GM20431 (cell line): ENCODE measurements at regions not wholly inside any gene's neighbourhood (a gene's known extent, or its start where the extent isn't known, plus 50 kb on each side); places are given as distances from the start of the nearest gene placed in this dataset.

Experiments used
- in situ Hi-C: fragments of 300-500 bp; cut with MseI, MboI; formaldehyde crosslinking; loops from one replicate; pipeline ENCODE4 v1.15.0; 2020; ENCODE audit warnings: low sequenced_read_pairs; ENCODE audit not compliant: unreplicated experiment

DNA sequence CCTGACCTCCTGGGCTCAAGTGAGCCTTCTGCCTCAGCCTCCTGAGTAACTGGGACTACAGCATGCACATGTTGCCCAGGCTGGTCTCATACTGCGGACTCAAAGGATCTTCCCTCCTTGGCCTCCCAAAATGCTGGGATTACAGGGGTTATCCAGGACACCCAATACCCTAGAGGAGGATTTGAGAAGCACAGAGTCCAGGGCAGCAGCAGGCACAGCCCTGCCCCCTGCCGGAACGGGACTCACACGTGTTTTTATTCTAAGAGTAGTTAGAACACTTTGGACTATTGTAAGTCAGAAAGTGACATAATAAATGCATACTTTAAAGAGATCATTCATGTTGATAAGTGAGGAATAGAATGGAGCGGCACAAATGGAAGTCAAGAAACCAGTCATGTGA, 80.2 kb downstream of the C6orf118 start:
- in situ Hi-C loops = no loop called here

DNA sequence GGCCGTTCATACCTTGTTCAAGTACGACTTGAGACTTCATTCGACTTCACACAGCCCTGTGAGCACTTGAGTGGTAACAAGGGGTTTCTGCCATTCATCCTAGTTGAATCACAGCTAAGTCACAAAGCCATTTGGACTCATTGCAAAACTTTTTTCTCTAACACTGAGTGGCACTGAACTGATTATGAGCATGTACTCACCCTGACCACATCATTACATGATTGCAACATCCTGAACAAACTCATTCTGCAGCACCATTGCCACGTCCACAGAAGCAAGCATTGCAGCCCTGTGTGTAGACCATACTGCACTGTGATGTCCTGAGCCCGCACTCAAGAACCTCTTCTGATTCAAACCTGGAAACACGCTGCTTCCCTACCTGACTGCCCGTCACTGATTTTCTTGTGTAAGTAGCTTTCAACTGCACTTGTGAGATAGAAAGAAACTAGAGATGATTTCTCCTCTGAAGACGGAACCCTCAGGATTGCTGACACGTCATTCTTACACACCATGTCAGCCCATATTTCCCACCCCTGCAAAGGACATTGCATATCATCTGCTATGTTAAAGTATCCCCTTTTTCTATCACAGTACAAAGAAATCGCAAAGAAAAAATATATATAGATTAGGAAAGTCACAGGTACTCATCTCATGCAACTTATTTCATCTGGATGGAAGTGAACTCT, 81.6 kb downstream of the C6orf118 start:
- in situ Hi-C loops = no loop called here

DNA sequence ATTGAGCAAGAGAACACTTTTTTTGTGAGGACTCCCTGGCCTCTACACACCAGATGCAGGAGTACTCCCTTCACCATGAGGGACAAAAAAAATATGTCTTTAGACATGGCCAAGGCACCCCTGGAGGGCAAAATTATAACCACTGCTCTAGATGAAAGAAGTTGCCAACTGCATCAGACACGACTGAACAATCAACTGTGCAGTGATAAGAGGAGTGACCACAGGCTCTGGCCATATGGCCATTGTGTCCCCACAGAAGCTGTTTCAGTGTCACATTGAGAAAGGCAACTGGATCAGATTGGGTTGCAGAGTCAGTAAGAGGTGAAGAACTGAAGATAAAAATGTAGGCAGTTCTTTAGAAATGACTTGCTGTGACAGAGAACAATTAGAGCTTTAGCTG, 85.7 kb downstream of the C6orf118 start:
- in situ Hi-C loops = no loop called here

DNA sequence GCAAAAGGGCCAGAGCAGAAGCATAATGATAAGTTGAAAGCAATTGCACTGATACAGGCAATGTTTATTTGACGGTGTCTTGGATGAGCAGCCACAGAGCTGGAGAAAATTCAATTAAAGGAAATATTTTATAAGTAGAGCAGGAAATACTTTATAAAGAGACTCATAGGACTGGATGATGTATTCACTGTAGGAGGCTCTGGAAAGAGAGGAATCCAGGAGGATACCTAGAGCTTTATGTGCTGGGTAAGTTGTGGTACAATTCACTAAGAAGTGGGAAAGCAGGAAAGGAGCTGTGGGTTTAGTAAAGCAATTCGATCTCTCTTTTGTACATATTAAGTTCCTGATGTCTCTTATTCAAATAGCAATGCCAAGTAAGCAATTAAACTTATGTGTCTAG, 86.3 kb downstream of the C6orf118 start:
- in situ Hi-C loops = no loop called here

DNA sequence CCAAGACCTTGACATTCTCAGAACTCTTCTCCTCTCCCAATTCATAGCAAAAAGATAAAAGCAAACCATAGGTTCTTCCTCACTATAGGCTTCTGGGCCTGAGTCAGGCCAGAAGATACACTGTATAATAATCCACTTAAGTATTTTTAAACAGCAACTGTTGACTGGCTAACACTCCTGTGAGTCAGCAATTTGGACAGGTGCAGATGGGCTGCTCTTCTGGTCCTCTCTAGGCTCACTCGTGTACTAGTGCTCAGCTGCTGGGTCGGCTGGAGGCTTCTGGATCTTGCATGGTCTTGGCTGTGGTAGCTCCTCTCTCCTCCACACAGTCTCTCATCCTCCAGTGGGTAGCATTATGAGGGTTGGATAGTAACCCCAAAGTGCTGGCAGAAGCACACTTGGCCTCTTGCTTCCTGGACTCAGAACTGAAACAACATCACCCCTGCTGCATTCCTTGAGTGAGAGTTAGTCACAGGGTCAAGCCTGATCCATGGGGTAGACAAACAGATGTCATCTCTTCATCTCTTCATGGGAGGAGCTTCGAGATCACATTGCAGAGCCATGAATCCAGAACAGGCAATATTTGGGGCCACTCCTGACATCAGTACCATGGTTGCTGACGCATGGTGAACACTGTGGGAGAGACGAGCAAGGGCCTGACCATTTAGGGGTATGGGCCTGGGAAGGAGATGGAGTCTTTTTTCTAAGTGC, 86.9 kb downstream of the C6orf118 start:
- in situ Hi-C loops = no loop called here

DNA sequence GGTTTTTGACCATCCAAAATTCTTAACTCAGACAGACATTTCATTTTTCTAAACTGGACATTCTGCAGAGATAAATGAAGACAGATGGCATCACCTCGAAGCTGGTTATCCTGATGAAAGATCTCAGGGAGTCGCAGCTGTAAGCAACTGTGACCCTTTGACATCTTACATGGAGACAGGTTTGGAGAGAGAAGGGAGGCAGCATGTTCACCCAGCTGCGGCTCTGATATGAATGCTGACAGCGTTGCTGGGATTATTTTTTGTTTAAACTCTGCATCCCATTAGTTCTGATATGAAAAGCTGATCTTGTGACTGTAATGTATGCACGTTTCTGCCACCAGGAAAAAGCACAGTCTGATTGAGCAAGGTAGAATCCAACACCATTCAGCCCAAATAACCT, 89.4 kb downstream of the C6orf118 start:
- in situ Hi-C loops = no loop called here

DNA sequence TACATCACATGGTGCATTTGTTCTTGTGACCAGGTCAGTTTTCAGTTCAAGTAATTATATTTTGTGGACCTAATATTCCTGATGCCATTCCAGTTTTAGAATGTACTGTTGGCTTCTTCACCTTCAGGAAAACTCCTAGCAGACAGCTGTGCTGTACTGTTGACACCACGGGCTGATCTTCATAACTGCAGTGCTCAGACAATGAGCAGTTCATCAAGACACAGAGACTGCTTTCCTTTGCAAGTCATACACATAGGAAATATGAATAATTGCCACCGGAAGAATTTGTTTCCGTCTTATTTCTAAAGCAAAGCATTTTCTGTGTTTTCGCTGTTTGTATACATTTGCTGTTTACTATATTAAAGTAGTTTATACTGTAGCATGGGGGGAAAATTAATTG, 89.8 kb downstream of the C6orf118 start:
- in situ Hi-C loops = no loop called here

DNA sequence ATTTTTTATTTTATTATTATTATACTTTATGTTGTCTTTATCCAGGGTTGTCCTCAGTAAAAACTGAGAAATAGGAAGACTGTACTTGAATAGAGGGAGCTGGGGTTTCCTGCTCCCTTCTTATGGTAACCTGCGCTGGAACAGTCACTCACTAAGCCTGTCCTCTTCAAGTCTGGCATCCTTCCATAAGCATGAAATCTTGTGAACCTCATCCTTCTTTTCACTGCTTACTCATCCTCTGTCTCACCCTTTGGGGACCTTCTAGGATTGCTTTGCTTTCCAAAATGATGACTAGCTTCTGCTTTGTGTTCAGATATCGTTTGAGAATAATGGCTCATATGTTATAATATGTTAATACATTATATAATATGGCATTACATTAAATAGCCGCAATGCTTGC, 90.6 kb downstream of the C6orf118 start:
- in situ Hi-C loops = no loop called here

DNA sequence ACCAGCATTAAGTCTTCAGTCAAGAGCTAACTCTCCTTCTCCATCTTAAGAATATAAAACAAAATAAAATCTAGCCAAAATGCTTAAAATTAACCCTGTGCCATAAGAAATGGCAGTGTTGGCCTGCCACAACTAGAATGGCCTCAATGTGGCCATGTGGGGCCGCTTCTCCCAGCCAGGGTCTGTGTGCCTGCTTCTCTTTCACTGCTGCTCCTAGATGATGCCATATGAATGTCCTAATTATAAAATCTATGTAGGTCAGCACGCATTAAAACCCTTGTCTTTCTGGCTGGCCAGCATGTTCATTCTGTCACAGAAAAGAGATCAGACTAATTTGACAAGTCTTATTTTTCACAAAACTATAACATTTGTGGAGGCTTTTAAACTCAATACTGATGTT, 102.6 kb downstream of the C6orf118 start:
- in situ Hi-C loops = no loop called here

DNA sequence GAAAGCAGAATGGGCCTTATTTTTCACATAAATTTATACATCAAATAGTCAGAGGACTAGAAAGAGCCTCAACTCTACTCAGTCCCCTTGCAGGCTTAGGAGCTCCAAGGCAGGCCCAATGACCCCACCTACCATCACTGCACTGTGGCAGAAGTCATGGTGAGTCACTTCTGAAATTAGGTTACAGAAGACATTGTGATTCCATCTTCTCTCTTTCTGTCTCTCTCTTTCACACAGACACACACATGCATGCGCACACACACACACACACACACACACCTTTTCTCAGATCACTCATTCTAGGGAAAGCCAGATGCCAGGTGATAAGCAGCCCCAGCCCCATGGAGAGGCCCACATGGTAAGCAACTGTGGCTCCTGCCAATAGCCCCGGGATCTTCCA, 103.8 kb downstream of the C6orf118 start:
- in situ Hi-C loops = no loop called here

DNA sequence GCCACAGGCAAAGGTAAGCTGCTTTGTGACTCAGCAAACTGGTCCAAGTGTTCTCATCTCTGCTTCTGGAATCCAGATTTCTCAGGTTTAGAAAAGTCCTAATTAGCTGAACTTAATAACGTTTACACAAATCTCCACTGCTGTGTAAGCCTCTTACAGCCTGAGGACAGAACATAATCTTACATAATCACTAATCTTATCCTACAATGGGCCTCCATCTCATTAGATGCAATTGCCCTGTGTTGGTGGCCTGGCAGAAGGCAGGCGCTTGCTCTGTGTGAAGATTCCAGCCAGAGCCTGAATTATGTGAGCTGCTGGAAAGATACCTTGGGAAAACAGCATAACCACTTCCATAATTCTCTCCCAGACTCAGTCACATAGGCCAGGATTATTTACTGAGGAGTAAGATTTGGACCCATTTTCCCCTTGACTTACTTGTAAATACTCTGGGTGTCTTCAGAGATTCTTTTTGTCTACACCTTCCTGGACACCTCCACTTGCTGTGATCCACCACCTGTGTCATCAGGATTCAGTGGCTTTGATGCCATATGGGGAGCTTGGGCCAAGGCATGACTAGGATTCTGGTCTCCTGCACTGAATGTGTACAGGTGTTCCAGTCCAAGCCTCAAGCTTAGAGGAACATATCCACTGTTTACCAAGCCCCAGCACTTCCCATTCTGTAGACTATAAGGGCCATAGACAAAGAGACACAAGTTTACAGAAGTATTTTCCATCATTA, 104.4 kb downstream of the C6orf118 start:
- in situ Hi-C loops = no loop called here

DNA sequence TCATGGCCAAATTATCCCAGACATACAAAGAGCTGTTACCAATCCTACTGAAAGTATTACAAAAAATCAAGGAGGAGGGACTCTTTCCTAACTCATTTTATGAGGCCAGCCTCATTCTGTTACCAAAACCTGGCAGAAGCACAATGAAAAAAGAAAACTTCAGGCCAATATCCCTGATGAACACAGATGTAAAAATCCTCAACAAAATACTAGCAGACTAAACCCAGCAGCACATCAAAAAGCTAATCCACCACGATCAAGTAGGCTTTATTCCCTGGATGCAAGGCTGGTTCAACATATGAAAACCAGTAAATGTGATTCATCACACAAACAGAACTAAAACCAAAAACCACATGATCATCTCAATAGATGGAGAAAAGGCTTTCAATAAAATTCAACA, 109.2 kb downstream of the C6orf118 start:
- in situ Hi-C loops = no loop called here

DNA sequence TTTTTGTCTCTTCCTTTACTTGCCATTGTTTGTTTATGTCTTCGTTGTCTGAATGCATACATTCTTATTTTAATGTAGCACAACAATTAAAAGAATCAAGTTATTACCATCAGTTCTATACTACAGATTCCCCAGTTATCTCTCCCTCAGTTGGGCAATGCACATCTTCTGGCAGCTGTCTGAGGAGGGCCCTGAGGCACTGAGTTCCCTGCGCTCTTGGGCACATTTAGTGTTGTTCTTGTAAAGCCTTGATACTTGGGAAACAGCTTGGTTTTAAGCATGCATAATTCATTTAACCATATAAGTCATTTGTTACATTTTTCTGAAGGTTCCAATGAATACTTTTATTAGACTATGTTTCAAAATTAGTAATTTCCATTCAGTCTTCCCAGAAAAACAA, 117.9 kb downstream of the C6orf118 start:
- in situ Hi-C loops = no loop called here

DNA sequence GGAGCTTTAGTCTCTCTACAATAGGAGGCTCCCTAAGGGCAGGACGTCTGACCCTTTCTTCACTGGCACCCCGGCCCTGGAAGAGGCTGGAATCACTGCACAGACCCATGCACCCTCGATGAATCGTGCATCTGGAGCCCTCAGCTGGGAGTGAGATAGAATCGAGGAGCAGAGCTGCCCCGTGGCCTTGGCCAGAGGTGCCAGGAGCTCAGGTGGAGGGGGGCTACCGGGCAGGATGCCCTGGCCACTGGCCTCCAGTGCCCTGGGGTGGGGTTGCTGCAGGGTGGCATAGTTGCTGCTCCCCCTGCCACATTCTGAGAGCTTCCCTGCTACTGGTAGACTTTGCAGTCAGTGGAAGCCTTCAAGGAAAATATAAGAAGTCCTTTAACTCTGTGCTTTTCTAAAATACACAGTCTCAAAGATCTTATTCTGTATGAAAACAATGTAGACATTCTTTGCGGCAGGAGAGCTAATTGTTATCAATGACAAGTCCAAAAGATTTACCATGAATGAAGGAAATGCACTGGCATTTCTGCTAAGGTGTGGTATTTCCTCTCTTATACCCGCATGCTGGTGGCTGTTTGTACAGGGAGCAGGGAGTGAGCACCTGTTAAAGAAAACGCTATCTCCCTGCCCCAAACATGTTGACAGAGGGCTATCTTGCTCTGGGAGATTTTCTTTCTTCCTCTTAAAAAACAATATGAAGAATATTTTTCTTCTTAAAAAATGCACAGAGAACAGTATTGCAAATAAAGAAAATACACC, 122.8 kb downstream of the C6orf118 start:
- in situ Hi-C loops = no loop called here

DNA sequence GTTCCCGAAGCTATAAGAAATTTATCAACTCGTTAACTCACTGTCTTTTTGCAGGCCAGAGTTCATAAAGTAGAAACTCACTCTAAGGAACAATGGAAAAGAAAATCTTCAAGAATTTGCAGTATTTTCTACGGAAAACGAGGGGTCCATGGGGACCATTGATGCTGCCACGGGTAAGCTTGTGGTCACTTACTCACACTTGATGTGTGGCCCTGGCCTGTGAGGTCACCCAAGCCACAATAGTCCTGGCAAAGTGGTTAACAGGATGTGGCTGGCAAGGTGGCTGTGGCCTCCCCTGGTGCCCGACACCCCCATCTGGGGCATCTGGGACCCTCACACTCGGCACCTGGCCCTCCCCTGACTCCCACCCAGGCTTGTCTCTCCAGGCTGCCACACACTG, 123.4 kb downstream of the C6orf118 start:
- in situ Hi-C loops = no loop called here

DNA sequence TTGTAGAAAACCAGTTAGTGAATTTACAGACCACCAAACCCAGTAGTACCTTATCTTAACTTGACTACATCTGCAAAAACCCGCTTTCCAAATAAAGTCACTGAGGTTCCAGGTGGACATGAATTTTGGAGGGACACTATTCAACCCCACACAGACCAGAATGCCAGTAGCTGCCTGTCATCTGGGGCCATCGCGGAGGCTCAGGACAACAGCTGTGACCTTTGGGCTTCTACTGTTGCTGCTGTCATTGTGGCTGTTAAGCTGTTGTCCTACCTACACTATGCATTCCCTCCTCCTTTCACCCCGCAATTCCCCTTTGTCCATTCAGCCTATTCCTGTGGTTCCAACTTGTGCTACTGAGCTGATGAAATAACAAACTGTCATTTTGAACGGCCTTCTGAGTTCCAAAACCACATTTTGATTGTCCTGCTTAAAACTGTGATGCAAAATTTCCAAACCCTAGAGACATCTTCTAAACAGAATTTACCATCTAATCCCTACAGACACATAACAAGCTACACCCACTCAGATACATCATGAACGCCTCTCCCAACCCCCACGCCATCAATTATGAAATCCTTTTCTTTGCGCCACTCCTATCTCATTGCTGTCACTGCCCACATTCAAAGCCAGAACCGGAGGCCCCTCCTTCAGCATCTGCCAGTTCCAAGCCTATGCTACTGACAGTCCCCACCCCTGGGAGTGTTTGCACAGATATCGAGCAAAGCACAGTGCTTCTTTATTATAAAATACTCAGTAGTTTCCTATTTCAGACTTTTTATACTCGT, 125.0 kb downstream of the C6orf118 start:
- in situ Hi-C loops = no loop called here

DNA sequence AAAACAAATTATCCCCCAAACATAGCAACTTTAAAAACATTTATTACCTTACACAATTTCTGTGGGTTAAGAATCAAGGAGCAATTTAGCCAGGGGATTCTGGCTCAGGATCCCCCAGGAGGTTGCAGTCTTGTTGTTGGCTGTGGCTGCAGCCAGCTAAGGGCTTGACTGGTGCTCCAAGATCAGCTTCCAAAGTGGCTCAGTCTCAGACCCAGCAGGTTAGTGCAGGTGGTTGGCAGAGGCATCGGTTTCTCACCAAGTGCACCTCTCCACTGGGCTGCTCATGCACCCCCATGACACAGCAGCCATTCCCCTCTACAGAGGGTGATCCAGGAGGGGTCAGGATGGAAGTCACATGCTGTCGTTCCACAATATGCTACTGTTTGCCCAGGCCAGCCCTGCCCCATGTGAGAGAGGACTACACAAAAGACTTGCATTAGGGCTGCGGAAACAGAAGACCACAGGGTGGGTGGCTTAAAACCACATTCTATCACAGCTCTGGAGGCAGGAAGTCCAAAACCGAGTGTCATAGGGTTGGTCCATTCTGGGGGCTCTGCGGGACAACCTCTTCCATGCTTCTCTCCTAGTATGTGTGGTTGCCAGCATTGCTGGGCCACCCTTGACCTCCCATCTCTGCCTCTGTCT, 125.8 kb downstream of the C6orf118 start:
- in situ Hi-C loops = no loop called here

DNA sequence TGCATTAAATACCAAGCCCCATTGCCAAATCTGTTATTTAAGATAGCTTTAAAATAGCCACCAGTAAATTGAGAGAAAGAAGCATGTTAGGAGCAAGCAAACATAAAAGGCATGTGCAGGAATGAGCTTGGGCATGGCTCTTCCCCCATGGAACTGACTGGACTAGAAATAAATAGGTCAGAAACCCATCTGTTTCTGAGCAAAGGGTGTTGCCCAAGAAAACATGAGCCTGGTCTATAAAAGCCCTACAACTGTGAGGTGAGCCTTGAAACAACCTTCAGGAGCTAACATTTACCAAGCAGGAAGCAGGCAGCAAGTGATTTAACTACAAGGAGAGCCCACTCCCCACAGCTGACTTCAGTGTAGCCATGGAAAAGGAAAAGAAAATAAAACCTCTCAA, 126.3 kb downstream of the C6orf118 start:
- in situ Hi-C loops = no loop called here

DNA sequence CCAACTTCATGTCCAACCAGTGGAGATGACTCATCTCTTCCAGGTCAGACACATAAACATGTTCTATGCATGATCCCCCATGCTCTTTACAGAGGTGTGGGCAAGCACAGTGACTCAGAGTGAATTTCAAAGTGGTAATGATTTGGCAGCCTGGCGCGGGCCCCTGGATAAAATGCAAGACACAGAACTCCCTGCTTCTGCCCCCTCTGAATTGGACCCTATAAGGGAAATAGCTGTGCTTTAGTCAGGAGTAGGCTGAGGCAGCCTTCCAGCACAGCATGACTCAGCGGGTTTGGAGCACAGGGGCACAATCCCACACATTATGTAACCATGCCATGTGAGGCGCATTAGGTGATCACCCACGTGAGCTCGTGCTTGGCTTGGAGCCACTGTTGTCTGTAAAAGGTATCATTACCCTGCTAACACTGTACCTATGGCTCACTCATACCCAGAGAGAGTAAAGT, 127.4 kb downstream of the C6orf118 start:
- in situ Hi-C loops = no loop called here
